ENCODE measurements at regions not wholly inside any gene's neighbourhood (a gene's known extent, or its start where the extent isn't known, plus 50 kb on each side); places are given as distances from the start of the nearest gene placed in this dataset.

DNA sequence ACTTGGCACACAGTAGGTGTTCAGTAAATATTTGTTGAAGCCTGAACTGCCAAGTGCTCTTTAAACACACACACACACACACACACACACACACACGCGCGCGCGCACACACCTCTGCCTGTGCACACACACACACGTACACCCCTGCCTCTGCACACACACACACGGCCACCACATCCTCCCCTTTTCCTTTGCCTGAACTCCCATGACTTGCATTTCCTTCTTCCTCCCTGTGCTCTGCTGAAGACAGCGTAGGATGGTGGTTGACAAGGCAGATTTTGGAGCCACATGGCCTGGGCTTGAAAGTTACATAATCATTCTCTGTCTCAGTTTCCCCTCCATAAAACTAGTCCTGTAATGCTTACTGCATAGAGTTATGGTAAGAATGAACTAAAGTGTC, 712.3 kb downstream of the PTPRU start:
- TF ChIP-seq GATA2 (IDR thresholded peaks at IDR 0.05; ENCODE audit: low read depth, low read length) (no peak), GATA3 (IDR thresholded peaks at IDR 0.05; ENCODE audit: low read depth, low read length) (no peak)

Data from SH-SY5Y (cell line).